Activated CD4-positive, alpha-beta memory T cell treated with anti-CD3 and anti-CD28 coated beads, Interleukin-2, amount 10 ng/mL, durations not matched to agents 7 days and 5 days (primary cell): ENCODE measurements at regions not wholly inside any gene's neighbourhood (a gene's known extent, or its start where the extent isn't known, plus 50 kb on each side); places are given as distances from the start of the nearest gene placed in this dataset.

Experiments used
- CTCF ChIA-PET: fragments of 350-600 bp; sonication (Branson Sonifier 250); formaldehyde crosslinking; loops from one replicate; lab custom pipeline; 2021; ENCODE audit warnings: antibody characterized with exemption, inconsistent platforms; lab: Charles Lee
- POLR2A ChIA-PET: fragments of 350-600 bp; sonication (Branson Sonifier 250); formaldehyde crosslinking; loops from one replicate; lab custom pipeline; 2021; ENCODE audit warnings: antibody characterized with exemption; lab: Charles Lee
- DNase-seq: peaks from one replicate; pipeline ENCODE4 v3.0.0-alpha.2; 2020
- H3K27ac Mint-ChIP-seq: one replicate; pipeline ENCODE4 v1.8.0; 2021; ENCODE audit warnings: mild to moderate bottlenecking, mixed read lengths
- H3K27me3 Mint-ChIP-seq: one replicate; pipeline ENCODE4 v1.8.0; 2021; ENCODE audit warnings: mixed read lengths
- H3K36me3 Mint-ChIP-seq: one replicate; pipeline ENCODE4 v1.8.0; 2021; ENCODE audit warnings: low read depth, mixed read lengths
- H3K4me1 Mint-ChIP-seq: one replicate; pipeline ENCODE4 v1.8.0; 2021; ENCODE audit warnings: mixed read lengths
- H3K4me3 Mint-ChIP-seq: one replicate; pipeline ENCODE4 v1.8.0; 2021; ENCODE audit warnings: mild to moderate bottlenecking, mixed read lengths
- H3K9me3 Mint-ChIP-seq: one replicate; pipeline ENCODE4 v1.8.0; 2021; ENCODE audit warnings: mixed read lengths

DNA sequence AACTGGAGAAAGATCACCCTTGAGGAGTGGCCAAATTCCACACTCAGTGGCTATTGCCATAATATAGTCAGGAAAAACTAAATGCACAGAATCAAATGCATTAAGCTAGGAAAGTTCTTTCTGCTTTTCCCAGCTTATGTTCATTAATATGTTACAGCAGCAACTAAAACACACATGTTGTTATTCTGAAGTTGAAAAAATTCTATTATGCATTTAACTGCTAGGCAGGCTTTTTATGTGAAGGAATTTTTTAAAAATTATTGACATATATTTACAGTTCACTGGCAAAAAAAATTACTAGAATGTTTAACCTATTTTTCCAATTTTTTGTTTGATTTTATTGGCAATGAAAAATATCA, 135.2 kb upstream of the IL12A start:
- Mint-ChIP-seq H3K27ac (no peak overlapping the region), H3K36me3 (no peaks in the 10 kb centered on the region), H3K4me3 (no peak overlapping the region), H3K9me3 (no peaks in the 10 kb centered on the region), H3K27me3 (peaks cover 43% of the 10 kb centered on the region), H3K4me1 (peaks cover 2% of the 10 kb centered on the region)
- ChIA-PET CTCF (no interaction called here), POLR2A (no interaction called here)
- DNase-seq: no peak

DNA sequence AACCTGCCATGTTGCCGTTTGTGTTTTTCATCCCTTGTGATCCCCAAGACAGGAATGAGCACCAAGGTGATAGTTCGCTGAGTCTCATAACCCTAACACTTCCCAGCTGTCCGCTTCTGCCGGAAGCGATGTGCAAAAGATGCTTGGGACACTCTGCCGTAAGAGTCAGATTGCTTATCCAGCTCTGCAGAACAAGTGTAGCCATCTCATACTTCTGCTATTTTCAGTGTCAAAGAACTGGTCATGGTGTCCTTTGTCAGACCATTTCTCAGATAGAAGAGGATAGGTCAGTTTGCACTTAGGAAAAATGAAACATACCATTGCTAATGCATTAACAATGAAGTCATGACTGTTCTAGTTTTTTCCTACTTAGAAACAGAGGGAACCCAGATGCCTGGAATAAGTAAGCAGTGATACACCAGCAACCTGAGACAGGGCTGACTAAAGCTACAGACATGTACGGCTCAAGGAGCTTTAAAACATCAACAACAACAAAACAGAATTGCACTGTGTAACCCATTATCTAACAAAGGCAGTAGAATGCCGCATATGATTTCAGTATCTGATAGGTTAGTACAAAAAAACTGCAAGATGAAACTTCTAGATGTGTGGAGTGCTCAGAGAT, 134.0 kb upstream of the IL12A start:
- Mint-ChIP-seq H3K4me3 (no peak overlapping the region), H3K27me3 (peaks cover 43% of the 10 kb centered on the region), H3K36me3 (no peaks in the 10 kb centered on the region), H3K27ac (no peak overlapping the region), H3K4me1 (peaks cover 2% of the 10 kb centered on the region), H3K9me3 (no peaks in the 10 kb centered on the region)
- ChIA-PET CTCF (no interaction called here), POLR2A (no interaction called here)
- DNase-seq: no peak

DNA sequence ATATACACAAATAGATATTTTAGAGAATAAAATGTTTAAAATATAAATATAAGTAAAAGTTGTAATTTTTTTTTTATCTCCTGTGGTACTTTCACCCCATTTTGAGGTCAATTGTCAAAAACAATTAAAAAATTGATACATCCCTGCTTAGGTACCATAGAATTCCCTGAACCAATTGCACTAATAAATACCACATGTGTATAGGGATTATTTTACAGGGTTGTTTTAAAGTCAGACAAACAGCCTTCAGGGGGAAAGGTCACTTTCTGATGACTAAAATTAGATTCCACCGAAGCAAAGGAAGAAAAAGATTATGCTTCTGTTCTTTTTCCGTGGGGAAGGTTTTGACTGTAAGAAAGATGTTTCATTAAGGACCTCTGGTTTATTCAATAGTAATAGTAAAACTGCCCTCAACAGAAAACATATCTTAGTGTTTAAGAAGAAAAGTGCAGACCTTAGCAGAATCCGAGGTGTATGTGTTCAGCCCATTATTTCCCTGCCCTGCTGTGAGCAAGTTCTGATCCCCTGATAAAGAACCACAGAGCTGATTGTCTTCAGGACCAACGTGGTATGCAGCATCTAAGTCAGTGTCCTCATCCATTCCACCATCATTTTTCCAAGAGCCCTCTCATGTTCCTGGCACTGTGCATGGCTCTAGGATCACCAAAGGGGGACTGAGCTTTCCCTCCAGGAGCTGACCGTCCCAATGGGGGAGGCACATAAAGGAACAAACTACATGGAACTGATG, 132.9 kb upstream of the IL12A start:
- H3K4me3 Mint-ChIP-seq: no peak overlapping the region
- no peaks in the 10 kb centered on the region for H3K36me3 Mint-ChIP-seq
- peaks cover 2% of the 10 kb centered on the region for H3K4me1 Mint-ChIP-seq
- ChIA-PET POLR2A (no interaction called here), CTCF (interaction anchor here (1.1 kb wide), 1 partner anchor 148 kb away, joined by 4 read pairs; no protein-coding TSS in a partner anchor)
- H3K9me3 Mint-ChIP-seq: no peaks in the 10 kb centered on the region
- H3K27me3 Mint-ChIP-seq: peaks cover 43% of the 10 kb centered on the region
- H3K27ac Mint-ChIP-seq: no peak overlapping the region
- DNase-seq: no peak

DNA sequence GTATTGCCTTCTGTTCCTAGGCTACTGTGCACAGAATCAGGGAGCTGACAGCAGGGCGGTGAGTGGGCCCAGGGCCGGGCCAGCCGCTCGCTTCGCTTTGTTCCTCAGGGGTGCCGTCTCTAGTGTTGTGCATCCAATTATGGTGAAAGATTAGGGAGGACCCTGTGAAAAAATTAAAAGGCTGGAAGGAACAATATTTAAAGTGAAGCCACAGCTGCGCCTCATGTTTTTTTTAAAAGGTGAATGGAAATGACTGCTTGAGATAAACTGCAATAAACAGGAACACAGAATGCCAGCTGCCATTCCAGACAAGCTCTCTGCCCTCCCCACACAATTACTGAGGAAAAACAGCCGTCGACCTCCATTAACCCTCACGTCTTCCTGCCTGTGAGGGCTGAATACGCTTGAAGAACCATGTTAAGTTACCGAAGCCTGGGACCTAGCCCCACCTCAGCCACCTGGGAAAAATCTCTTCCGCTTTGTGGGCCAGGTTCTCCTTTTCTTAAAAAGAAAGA, 132.0 kb upstream of the IL12A start:
- no peaks in the 10 kb centered on the region for H3K9me3 Mint-ChIP-seq
- POLR2A ChIA-PET: no interaction called here
- H3K4me1 Mint-ChIP-seq: peaks cover 8% of the 10 kb centered on the region
- peaks cover 48% of the 10 kb centered on the region for H3K27me3 Mint-ChIP-seq
- no peak overlapping the region for H3K4me3 Mint-ChIP-seq
- H3K36me3 Mint-ChIP-seq: no peaks in the 10 kb centered on the region
- CTCF ChIA-PET: interaction anchor here (1.1 kb wide), 1 partner anchor 147 kb away, joined by 4 read pairs; no protein-coding TSS in a partner anchor
- no peak overlapping the region for H3K27ac Mint-ChIP-seq
- no peak for DNase-seq

DNA sequence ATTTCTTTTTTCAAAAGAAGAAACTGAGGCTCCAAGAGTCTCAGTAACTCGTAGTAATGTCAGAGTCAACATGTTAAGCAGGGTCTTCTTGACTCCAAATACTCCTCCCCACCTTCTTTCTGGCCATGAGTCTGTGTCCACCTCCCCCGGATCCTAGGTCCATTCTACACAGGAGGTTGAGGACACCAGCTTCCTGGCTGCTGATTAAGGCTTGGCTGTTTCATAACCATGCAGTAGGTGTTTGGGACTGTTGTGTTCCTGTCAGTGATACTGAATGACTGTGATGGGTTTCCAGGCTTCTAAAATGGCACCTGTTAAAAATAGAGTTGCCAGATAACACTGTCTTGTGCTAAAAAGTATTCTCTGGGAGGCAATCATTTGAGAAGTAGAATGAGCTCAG, 130.8 kb upstream of the IL12A start:
- Mint-ChIP-seq H3K36me3 (no peaks in the 10 kb centered on the region), H3K9me3 (no peaks in the 10 kb centered on the region), H3K4me3 (no peak overlapping the region), H3K27me3 (peaks cover 51% of the 10 kb centered on the region), H3K27ac (no peak overlapping the region), H3K4me1 (peaks cover 9% of the 10 kb centered on the region)
- POLR2A ChIA-PET: no interaction called here
- no peak for DNase-seq
- CTCF ChIA-PET: no interaction called here

DNA sequence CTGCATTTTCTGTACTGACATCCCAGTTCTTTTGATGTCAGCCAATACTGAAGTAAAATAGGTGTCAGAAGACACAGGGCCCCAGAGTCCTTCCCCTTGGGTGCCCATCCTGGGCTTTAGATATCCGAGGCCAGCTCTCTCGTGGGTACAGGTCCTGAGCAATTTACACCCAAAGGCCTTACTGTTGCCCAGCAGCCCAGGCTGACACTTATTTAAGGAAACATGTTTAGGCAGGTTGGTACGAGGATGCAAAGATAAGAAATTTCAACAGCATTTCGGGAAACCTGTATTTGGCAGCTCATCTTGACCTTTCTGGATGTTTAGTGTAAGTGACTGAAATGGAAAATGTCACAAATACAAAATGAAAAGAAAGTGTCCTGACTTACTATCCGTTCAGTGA, 130.0 kb upstream of the IL12A start:
- no peak for DNase-seq
- ChIA-PET CTCF (no interaction called here), POLR2A (no interaction called here)
- Mint-ChIP-seq H3K36me3 (no peaks in the 10 kb centered on the region), H3K27ac (no peak overlapping the region), H3K4me1 (peaks cover 9% of the 10 kb centered on the region), H3K4me3 (no peak overlapping the region), H3K9me3 (no peaks in the 10 kb centered on the region), H3K27me3 (peaks cover 48% of the 10 kb centered on the region)

DNA sequence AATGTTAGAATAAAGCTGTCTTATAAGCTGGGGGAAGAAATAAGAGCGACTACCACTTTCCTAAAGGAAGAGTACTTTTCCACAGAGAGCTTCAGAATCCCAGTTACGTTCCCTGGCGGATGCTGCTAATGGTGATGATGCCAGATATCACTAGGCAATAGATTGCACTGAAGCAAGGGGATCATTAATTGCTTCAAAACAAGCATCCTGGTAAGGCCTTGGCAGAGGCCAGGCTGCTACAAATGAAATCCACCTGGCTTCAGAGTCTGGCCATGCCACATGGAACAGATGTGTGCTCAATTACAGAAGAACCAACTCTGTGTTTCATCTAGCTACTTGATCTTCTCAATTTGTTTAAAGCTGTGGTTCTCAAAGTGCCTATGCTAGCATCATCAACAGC, 129.2 kb upstream of the IL12A start:
- no peak for DNase-seq
- H3K4me1 Mint-ChIP-seq: peaks cover 9% of the 10 kb centered on the region
- H3K36me3 Mint-ChIP-seq: no peaks in the 10 kb centered on the region
- ChIA-PET CTCF (no interaction called here), POLR2A (no interaction called here)
- peaks cover 45% of the 10 kb centered on the region for H3K27me3 Mint-ChIP-seq
- H3K27ac Mint-ChIP-seq: no peak overlapping the region
- no peak overlapping the region for H3K4me3 Mint-ChIP-seq
- H3K9me3 Mint-ChIP-seq: no peaks in the 10 kb centered on the region

DNA sequence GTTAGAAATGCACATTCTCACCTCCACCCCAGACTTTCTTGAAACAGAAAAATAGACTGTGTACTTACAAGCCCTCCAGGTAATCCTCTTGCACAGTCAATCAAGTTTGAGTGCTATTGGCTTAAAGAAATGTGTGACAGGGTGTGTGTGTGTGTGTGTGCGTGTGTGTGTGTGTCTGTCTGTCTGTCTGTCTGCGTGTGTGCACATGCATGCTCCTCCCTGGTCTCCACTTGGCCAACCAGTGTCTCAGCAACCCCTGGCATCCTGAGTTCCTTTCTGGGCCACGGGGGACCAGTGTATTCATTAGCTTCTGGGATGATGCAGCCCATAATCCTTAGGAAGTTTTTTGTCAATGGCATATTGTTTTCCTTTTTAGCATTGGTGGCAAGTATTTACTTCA, 128.8 kb upstream of the IL12A start:
- CTCF ChIA-PET: no interaction called here
- H3K4me3 Mint-ChIP-seq: no peak overlapping the region
- peaks cover 9% of the 10 kb centered on the region for H3K4me1 Mint-ChIP-seq
- peaks cover 41% of the 10 kb centered on the region for H3K27me3 Mint-ChIP-seq
- H3K36me3 Mint-ChIP-seq: no peaks in the 10 kb centered on the region
- H3K27ac Mint-ChIP-seq: no peak overlapping the region
- DNase-seq: no peak
- POLR2A ChIA-PET: no interaction called here
- no peaks in the 10 kb centered on the region for H3K9me3 Mint-ChIP-seq

DNA sequence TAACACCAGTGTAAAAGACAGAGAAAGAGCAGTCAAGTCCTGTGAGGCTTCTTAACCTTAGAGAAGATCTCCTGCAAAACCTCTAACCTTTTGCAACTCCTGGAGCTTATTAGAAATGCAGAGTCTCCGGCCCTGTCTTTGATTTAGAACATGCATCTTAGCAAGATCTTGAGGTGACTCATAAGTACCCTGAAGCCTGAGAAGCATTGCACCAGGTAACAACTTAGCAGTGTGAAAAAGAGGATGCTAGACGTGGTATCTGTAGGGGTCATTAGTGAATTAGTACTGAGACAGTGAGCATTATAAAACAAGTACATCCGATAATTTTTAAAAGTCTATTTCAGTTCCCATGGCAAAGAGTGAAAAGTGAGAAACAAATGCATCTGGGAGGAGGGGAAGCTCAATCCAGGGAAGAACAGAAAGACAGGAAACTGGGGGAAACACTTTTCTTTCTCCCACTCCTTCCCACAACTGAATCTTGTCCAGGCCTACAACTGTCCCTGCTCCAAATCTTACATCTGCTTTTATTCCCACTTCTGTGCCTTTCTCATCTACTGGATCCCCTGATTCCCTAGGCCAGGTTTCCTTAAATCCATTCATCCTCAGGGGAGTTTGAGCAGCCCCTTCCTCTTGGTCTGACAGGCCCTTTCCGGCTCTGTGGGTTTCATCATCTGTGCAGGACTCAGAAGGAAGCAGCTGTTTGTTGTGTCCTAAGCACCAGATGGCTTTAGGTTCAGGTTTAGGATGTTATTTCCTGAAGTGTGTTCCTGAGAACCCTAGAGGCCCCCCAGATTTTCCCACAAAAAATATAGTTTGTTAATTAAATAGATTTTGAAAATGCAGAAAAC, 128.1 kb upstream of the IL12A start:
- peaks cover 42% of the 10 kb centered on the region for H3K27me3 Mint-ChIP-seq
- H3K4me3 Mint-ChIP-seq: no peak overlapping the region
- H3K27ac Mint-ChIP-seq: no peak overlapping the region
- ChIA-PET POLR2A (no interaction called here), CTCF (interaction anchor here (0.9 kb wide), 1 partner anchor 23 kb away, joined by 3 read pairs; no protein-coding TSS in a partner anchor)
- H3K4me1 Mint-ChIP-seq: peaks cover 9% of the 10 kb centered on the region
- no peaks in the 10 kb centered on the region for H3K36me3 Mint-ChIP-seq
- DNase-seq: no peak
- H3K9me3 Mint-ChIP-seq: no peaks in the 10 kb centered on the region

DNA sequence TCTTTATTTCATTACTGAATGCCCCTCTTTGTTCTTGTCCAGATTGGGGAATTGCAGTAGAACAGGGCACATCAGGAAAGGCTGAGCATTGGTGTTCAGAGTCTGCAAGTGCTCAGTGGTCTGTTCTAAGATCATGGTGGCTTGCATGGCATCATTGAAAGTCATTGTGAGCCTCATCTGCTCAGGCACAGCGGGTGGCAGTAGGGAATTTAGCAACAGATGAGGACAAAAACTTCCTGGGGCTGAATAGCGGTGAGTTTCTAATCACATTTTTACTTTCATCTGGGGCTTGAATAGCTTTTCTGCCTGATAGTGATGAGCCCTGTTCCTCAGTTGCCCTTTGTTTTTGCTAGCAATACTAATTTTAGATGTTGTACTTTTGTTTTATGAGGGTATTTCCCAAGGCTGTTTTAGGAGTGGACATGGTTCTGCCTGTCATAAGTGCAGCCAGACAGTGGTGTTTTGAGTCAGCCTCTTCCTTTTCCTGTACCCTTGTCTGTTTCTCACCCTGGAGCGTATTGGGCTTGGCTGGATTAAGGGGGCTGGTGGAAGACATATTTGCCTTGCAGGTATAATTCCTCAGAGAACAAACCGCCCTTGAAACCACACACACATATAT, 127.2 kb upstream of the IL12A start:
- CTCF ChIA-PET: interaction anchor here (0.9 kb wide), 1 partner anchor 22 kb away, joined by 3 read pairs; no protein-coding TSS in a partner anchor

DNA sequence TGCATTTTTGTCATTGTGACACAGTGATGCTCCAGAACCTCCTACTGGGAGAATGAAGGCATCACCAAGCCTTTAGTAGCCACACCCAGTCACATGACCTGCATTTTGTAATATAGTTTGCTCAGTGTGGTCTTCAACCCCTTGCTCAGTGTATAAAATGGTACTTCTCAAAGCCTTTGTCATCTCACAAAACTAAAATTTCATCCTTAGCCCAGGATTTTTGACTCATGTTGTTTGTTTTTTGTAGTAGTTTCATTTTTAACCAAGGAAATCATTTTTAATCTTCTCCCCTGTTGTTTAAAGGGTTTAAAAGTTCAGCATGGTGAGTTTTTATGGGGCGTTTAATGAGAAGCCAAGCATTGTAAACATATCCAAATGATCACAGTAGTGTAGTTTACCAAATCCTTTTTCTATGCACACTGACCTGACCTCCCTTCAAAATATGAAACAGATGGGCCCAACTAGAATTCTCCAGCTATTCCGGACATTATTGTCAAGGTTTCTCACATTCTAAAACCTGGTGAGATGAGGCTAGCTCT, 123.5 kb upstream of the IL12A start:
- DNase-seq: no peak
- ChIA-PET CTCF (interaction anchor here (1.5 kb wide), 1 partner anchor 20 kb away, joined by 4 read pairs; no protein-coding TSS in a partner anchor), POLR2A (no interaction called here)
- no peaks in the 10 kb centered on the region for H3K9me3 Mint-ChIP-seq
- peaks cover 27% of the 10 kb centered on the region for H3K27me3 Mint-ChIP-seq
- peaks cover 7% of the 10 kb centered on the region for H3K4me1 Mint-ChIP-seq
- no peak overlapping the region for H3K4me3 Mint-ChIP-seq
- H3K27ac Mint-ChIP-seq: no peak overlapping the region
- H3K36me3 Mint-ChIP-seq: no peaks in the 10 kb centered on the region

More for the DNA sequence above, 127.2 kb upstream of the IL12A start:
- POLR2A ChIA-PET: no interaction called here
- Mint-ChIP-seq H3K36me3 (no peaks in the 10 kb centered on the region), H3K4me1 (peaks cover 9% of the 10 kb centered on the region), H3K27me3 (peaks cover 35% of the 10 kb centered on the region), H3K9me3 (no peaks in the 10 kb centered on the region), H3K4me3 (no peak overlapping the region), H3K27ac (no peak overlapping the region)
- no peak for DNase-seq

DNA sequence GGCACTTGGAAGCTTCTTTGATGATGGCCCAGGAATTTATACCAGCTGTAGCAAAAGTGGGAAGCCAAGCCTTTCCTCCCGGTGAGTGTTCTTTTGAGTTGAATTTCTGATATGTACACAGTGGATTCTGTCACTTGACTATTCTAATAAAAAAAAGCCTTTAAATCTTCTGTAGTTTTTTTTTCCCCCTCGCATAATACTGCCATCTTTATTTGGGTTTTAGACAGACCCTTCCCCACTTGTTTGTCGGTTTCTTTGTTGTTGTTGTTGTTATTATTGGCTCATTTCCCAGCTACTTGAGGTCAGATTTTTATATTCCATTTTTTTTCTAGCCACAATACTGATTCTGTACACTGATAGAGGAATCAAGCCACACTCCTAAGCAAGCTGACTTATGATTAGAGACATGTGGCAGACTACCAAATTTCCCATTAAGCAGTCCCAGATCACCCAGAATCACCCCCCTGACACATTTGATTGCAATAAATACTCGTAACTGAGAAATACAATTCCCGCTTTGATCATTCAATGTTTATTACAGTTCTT, 122.4 kb upstream of the IL12A start:
- H3K4me1 Mint-ChIP-seq: peaks cover 4% of the 10 kb centered on the region
- DNase-seq: no peak
- POLR2A ChIA-PET: no interaction called here
- H3K4me3 Mint-ChIP-seq: no peak overlapping the region
- peaks cover 24% of the 10 kb centered on the region for H3K27me3 Mint-ChIP-seq
- no peak overlapping the region for H3K27ac Mint-ChIP-seq
- no peaks in the 10 kb centered on the region for H3K36me3 Mint-ChIP-seq
- no peaks in the 10 kb centered on the region for H3K9me3 Mint-ChIP-seq
- CTCF ChIA-PET: interaction anchor here (1.5 kb wide), 1 partner anchor 18 kb away, joined by 4 read pairs; no protein-coding TSS in a partner anchor
